Stomach (tissue), 8 donors: ENCODE measurements at regions not wholly inside any gene's neighbourhood (a gene's known extent, or its start where the extent isn't known, plus 50 kb on each side); places are given as distances from the start of the nearest gene placed in this dataset.

Experiments
- DNase-seq, 2 donors: peaks; one replicate each; pipeline versions ENCODE4 v3.0.0 to v3.0.0-alpha.2; 2013 to 2019
- H3K27ac ChIP-seq, 5 donors: fragments of 200-600 bp in 4 of 5; sonication (generic) in 4 of 5; one replicate each; pipeline ENCODE4 v1.5.1; 2013 to 2019; ENCODE audit warnings: mild to moderate bottlenecking in 1 of 5, moderate library complexity in 1 of 5
- H3K27me3 ChIP-seq, 3 donors: fragments of 200-600 bp; sonication (generic); one replicate each; pipeline ENCODE4 v1.5.1; 2017 to 2019; ENCODE audit warnings: mixed run types in 1 of 3
- H3K36me3 ChIP-seq, 4 donors: fragments of 200-600 bp; sonication (generic); 1 replicate in 3 of 4; 2 replicates in 1 of 4; pipeline ENCODE4 v1.5.1; 2016 to 2019
- H3K4me1 ChIP-seq, 4 donors: fragments of 200-600 bp; sonication (generic); one replicate each; pipeline ENCODE4 v1.5.1; 2016 to 2019
- H3K4me3 ChIP-seq, 4 donors: fragments of 200-600 bp; sonication (generic) in 3 of 4; one replicate each; pipeline ENCODE4 v1.5.1; 2016 to 2019; ENCODE audit warnings: mild to moderate bottlenecking in 1 of 4
- H3K9me3 ChIP-seq, 4 donors: fragments of 200-600 bp; sonication (generic); one replicate each; pipeline ENCODE4 v1.5.1; 2016 to 2019
- EP300 ChIP-seq: sonication (generic); formaldehyde crosslinking; IDR thresholded peaks from one replicate; pipeline ENCODE4 v1.6.1; 2017; ENCODE audit warnings: antibody characterized with exemption
- POLR2A ChIP-seq, 4 donors: fragments of 450-650 bp; IDR thresholded peaks; one replicate each; pipeline ENCODE4 v1.6.1; 2016; ENCODE audit warnings: antibody characterized with exemption in 4 of 4, control low read depth in 2 of 4, mild to moderate bottlenecking in 1 of 4, moderate library complexity in 1 of 4
- POLR2AphosphoS5 ChIP-seq, 3 donors: sonication (generic); formaldehyde crosslinking; IDR thresholded peaks; one replicate each; pipeline ENCODE4 v1.6.1; 2016; ENCODE audit warnings: antibody characterized with exemption in 3 of 3
- WGBS, 5 donors: extraction: QIAGEN DNeasy Blood & Tissue Kit in 3 of 5; methylation state at CpG; one replicate each; pipeline versions ENCODE4 v1.1.5 to v1.1.7; 2013 to 2018; 5-methylcytosine and 5-hydroxymethylcytosine counted together
- intact Hi-C: fragments of 100-400 bp; cut with DNase I; formaldehyde crosslinking; loops from one replicate; pipeline ENCODE4 v1.15.1; 2023; ENCODE audit warnings: low total_unique reads
- TF ChIP-seq, protein P1 (sequence below), 7 experiments: fragments of 450-650 bp in 4 of 7; fragments of 200-600 bp in 3 of 7; sonication (generic) in 3 of 7; IDR thresholded peaks; one replicate each; pipeline ENCODE4 v1.5.1; 2016 to 2019; ENCODE audit warnings: antibody characterized with exemption in 7 of 7, control low read depth in 2 of 7, mild to moderate bottlenecking in 1 of 7
- donor health status: healthy with polysubstance abuse.
- donor health status: Bipolar disorder and iron deficiency.
- donor health status: healthy.

DNA sequence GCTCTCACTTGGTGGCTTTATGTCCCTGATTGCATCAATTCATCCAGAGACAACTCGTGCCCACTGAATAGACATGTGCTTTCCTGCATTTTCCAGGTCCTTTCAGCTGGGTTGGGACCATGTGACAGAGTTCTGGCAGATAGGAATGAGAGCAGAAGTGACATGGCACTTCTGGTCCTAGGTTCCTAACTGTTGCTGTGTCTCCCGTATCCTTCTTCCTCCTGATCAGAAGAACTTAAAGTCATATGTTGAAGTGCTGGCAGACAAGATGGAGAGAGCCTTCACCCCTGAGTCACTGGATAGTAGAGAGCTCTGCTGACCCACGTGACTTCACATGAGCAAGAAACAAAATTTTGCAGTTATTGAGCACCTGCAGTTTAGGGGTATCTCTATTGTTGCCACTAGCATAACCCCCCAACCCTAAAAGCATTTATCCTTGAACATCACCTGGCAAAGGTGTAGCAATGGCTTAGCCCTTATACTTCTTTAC, 80.0 kb downstream of the NREP start:
- WGBS, 5 donors: 75 to 84% (median 81%) methylated on average over 3 of the region's 3 CpGs
- DNase-seq: no peak
- no peak overlapping the region for H3K4me3 ChIP-seq
- H3K27ac ChIP-seq: no peak overlapping the region
- no peaks in the 10 kb centered on the region for H3K27me3 ChIP-seq
- TF ChIP-seq EP300 (no peak), POLR2A (IDR thresholded peaks at IDR 0.05) (no peak), POLR2AphosphoS5 (IDR thresholded peaks at IDR 0.05) (no peak)
- TF ChIP-seq, protein P1, sequence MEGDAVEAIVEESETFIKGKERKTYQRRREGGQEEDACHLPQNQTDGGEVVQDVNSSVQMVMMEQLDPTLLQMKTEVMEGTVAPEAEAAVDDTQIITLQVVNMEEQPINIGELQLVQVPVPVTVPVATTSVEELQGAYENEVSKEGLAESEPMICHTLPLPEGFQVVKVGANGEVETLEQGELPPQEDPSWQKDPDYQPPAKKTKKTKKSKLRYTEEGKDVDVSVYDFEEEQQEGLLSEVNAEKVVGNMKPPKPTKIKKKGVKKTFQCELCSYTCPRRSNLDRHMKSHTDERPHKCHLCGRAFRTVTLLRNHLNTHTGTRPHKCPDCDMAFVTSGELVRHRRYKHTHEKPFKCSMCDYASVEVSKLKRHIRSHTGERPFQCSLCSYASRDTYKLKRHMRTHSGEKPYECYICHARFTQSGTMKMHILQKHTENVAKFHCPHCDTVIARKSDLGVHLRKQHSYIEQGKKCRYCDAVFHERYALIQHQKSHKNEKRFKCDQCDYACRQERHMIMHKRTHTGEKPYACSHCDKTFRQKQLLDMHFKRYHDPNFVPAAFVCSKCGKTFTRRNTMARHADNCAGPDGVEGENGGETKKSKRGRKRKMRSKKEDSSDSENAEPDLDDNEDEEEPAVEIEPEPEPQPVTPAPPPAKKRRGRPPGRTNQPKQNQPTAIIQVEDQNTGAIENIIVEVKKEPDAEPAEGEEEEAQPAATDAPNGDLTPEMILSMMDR (IDR thresholded peaks at IDR 0.05): no peak
- intact Hi-C loops: no loop called here
- H3K4me1 ChIP-seq: peaks cover 13 to 23% (median 16%) of the 10 kb centered on the region in 4 donors
- H3K9me3 ChIP-seq: no peaks in the 10 kb centered on the region
- H3K36me3 ChIP-seq: no peaks in the 10 kb centered on the region

DNA sequence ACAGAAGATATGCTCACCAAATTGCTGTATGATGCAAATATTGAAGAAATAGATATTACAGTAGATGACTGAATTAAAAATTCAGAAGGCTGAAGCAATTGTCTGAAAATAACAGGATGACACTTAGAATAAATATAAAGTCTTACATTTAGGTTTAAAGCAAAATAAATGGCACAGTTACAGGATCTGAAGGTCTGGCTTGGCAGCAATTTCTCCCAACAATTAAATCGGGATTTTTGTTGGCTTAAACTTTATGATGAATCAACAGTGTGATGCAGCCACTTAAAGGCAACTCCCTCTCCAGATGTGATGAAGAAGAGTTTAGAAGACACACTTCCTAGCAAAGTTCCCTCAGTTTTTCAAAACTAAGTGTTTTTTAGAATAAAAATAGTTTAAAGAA, 80.5 kb downstream of the NREP start:
- Histone ChIP-seq H3K36me3 (no peaks in the 10 kb centered on the region), H3K4me3 (no peak overlapping the region), H3K27me3 (no peaks in the 10 kb centered on the region), H3K9me3 (no peaks in the 10 kb centered on the region), H3K4me1 (peaks cover 10 to 18% (median 13%) of the 10 kb centered on the region in 4 donors), H3K27ac (no peak overlapping the region)
- WGBS, 5 donors: 45 to 56% (median 52%) methylated on average over 1 of the region's 1 CpG
- intact Hi-C loops: no loop called here
- TF ChIP-seq POLR2A (IDR thresholded peaks at IDR 0.05): no peak
- TF ChIP-seq, protein P1 (IDR thresholded peaks at IDR 0.05): no peak
- TF ChIP-seq EP300: no peak
- TF ChIP-seq POLR2AphosphoS5 (IDR thresholded peaks at IDR 0.05): no peak
- DNase-seq: peak in 1 of 2 donors; percentile 46

DNA sequence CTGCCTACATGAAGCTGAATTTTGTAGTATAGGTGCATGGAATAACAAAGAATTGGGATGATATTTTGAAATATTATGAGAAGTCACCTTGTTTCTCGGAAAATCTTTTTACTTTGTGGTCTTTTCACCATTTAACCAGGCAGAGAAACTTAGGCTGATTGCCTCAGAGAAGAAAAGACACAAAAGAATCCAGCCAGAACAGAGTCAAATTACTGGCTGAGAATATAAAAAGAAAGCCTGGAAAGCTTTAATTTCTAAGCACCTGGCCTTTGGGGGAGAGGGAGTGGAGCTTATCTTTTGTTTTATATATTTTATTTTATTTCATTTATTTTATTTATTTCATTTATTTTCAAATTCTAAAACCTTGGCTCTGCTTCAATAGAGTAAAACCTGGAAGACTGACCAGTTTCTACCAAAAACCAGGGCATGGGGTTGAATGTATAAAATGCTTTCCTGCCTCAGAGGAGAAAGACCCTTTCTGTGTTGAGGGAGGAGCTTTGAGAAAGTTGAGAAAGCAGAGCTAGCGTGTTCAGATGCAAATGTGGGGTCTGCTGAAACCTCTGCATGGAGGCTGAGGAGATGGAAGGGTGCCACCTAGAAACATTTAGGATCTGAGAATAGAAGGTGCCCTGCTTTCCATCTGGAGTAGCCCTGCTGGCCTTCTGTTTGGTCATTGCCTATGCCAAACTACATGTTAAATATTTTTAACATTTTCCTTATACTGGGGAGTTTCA, 81.6 kb downstream of the NREP start:
- no peak for DNase-seq
- Histone ChIP-seq H3K27me3 (no peaks in the 10 kb centered on the region), H3K4me1 (peaks cover 0 to 7% (median 2%) of the 10 kb centered on the region in 4 donors), H3K36me3 (no peaks in the 10 kb centered on the region), H3K9me3 (no peaks in the 10 kb centered on the region), H3K27ac (no peak overlapping the region), H3K4me3 (no peak overlapping the region)
- TF ChIP-seq, protein P1 (IDR thresholded peaks at IDR 0.05): no peak
- no peak for TF ChIP-seq EP300
- no peak for TF ChIP-seq POLR2AphosphoS5 (IDR thresholded peaks at IDR 0.05)
- no peak for TF ChIP-seq POLR2A (IDR thresholded peaks at IDR 0.05)
- intact Hi-C loops: no loop called here
- 88 to 92% (median 90%) methylated on average over 2 of the region's 2 CpGs for WGBS, 5 donors

DNA sequence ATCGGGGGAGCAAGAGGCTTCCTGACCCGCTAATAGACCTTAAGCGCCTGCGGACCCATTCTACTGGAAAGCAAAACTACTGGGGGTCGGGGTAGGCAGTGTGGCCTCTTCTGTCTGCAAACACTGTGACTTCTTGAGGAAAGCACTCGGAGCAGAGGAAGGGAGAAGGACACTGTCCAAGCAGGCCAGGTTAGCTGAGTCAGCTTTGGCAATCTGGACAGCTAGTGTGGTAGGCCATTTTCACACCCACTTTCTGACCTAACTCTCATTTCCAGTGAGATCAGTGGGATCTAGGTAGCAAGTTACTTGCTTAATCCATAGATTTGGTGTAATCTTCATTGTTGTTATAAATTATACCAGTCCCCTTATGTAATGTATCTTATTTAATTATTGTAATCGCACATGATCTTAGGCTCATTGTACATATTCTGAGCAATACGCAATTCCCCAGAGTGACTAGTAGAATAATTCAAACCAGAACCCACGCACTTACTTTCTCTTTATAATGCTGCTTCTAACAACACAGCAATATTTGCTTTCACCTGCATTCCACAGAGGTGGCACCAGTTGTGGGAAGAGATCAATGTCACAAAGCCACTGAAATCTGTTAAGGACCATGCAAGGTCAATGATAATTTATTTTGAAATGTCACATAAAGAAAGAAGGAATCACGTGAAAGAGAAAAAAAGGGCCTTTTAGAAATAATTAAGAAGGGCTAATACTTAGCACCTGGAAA, 82.9 kb downstream of the NREP start:
- 76 to 83% (median 83%) methylated on average over 10 of the region's 10 CpGs for WGBS, 5 donors
- no peaks in the 10 kb centered on the region for H3K36me3 ChIP-seq
- no peaks in the 10 kb centered on the region for H3K9me3 ChIP-seq
- no peaks in the 10 kb centered on the region for H3K27me3 ChIP-seq
- no peak overlapping the region for H3K4me3 ChIP-seq
- TF ChIP-seq EP300 (no peak), POLR2A (IDR thresholded peaks at IDR 0.05) (no peak), POLR2AphosphoS5 (IDR thresholded peaks at IDR 0.05) (no peak)
- TF ChIP-seq, protein P1 (IDR thresholded peaks at IDR 0.05): no peak
- intact Hi-C loops: no loop called here
- no peak overlapping the region for H3K27ac ChIP-seq
- DNase-seq: no peak
- peaks cover 0 to 6% (median 0%) of the 10 kb centered on the region in 4 donors for H3K4me1 ChIP-seq
